ENCODE measurements at regions not wholly inside any gene's neighbourhood (a gene's known extent, or its start where the extent isn't known, plus 50 kb on each side); places are given as distances from the start of the nearest gene placed in this dataset.

DNA sequence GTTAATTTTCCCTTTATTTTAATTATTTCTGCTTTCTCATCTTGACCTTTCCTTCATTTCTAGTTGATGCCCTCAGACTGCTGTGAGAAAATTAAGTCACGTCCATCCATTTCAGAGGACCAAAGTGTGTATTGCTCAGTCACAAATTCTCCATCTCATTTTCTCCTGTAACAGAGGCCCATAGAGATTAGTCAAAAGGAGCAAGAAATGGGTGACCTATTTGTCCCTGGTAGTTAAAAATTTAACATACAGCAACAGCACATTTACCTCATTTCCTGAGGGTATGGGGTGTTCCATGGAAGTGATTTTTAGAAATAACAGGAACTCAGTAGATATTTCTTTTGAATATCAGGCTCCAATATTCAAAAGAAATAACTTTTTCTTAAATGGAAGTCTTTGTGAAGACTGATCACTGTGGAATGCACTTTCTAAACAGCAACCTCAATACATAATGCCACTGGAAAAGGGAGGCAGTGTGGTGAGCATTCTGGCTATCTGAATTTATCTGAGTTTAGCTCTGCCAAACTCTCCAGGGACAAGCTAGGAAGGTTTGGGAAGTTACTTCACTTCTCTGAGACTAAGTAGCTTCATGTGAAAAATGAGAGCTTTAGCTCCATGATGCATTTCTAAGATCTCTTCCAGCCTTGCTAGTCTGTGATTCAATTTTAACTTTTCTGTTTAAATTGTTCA, 808.2 kb downstream of the SQOR start:
- Histone ChIP-seq H4K91ac (ENCODE audit: insufficient read depth, low read depth, low read length) (no peak overlapping the region), H3K56ac (ENCODE audit: extremely low read depth, insufficient read depth, low read length) (no peak overlapping the region), H2BK15ac (ENCODE audit: low read depth, low read length) (no peak overlapping the region), H3K36me3 (ENCODE audit: control insufficient read depth, insufficient read depth, low read length) (no peaks in the 10 kb centered on the region), H2BK20ac (ENCODE audit: low read depth, low read length) (no peak overlapping the region), H2AK5ac (ENCODE audit: low read depth, low read length) (no peak overlapping the region), H3K27ac (ENCODE audit: insufficient read depth, low read length) (no peak overlapping the region), H3K27me3 (ENCODE audit: control insufficient read depth, insufficient read depth, low read length) (no peaks in the 10 kb centered on the region), H3K9me1 (ENCODE audit: insufficient read depth, low read length) (no peaks in the 10 kb centered on the region), H2AK9ac (replicated peaks; ENCODE audit: low read depth, low read length, poor library complexity) (no peak overlapping the region), H3K14ac (replicated peaks; ENCODE audit: low read depth, low read length) (no peak overlapping the region), H3K18ac (ENCODE audit: low read depth, low read length) (no peak overlapping the region), H4K20me1 (ENCODE audit: insufficient read depth, low read length) (no peaks in the 10 kb centered on the region), H3K9ac (ENCODE audit: low read depth, low read length) (no peak overlapping the region), H3K79me1 (ENCODE audit: low read depth in 1 of 2, low read length in 2 of 2) (no peaks in the 10 kb centered on the region), H3K4me2 (ENCODE audit: low read depth, low read length) (no peak overlapping the region), H3K23ac (ENCODE audit: low read depth, low read length) (no peak overlapping the region), H2AFZ (replicated peaks; ENCODE audit: low read length, poor library complexity) (no peak overlapping the region), H3K4me3 (ENCODE audit: insufficient read depth, low read depth, low read length) (no peak overlapping the region), H3K4me1 (ENCODE audit: control insufficient read depth, insufficient read depth, low read length) (no peaks in the 10 kb centered on the region), H4K8ac (ENCODE audit: low read depth in 2 of 2, low read length in 2 of 2) (no peak overlapping the region), H4K5ac (ENCODE audit: low read depth, low read length) (no peak overlapping the region), H3K9me3 (ENCODE audit: control insufficient read depth, insufficient read depth, low read length) (peaks cover 3% of the 10 kb centered on the region; the same call in 1 of the 2 replicates), H3K4ac (ENCODE audit: low read depth, low read length) (no peak overlapping the region), H2BK5ac (ENCODE audit: low read depth, low read length, poor library complexity, severe bottlenecking) (no peak overlapping the region), H2BK120ac (ENCODE audit: low read depth, low read length) (no peak overlapping the region)
- TF ChIP-seq RCOR1 (IDR thresholded peaks at IDR 0.05; ENCODE audit: insufficient replicate concordance, low read length) (no peak), MAFK (IDR thresholded peaks at IDR 0.05; ENCODE audit: low read depth, low read length) (no peak), CTCF (conservative IDR thresholded peaks at IDR 0.05; ENCODE audit: low read depth, low read length) (no peak)
- ATAC-seq (ENCODE audit: low read depth) (no peak), DNase-seq (no peak)
- dilution Hi-C loops (cut with HindIII; ENCODE audit: low sequenced_read_pairs, unreplicated experiment) (no loop called here), in situ Hi-C loops (cut with MboI; ENCODE audit: low sequenced_read_pairs) (no loop called here), intact Hi-C loops (cut with micrococcal nuclease) (loop anchor here (10.0 kb wide), 1 partner anchor 738 kb away; no protein-coding TSS in a partner anchor)
- ChIA-PET CTCF (no interaction called here), POLR2A (ENCODE audit: unreplicated experiment) (no interaction called here)
- no TSS peak for BruUV-seq (replicated peaks)
- no CpG with 5 or more reads among the region's 1 CpG for WGBS, 2 experiments (ENCODE audit: extremely low coverage in 2 of 2, insufficient read length in 1 of 2)

Measured in IMR-90 (cell line).